Common myeloid progenitor, CD34-positive (primary cell): ENCODE measurements at regions not wholly inside any gene's neighbourhood (a gene's known extent, or its start where the extent isn't known, plus 50 kb on each side); places are given as distances from the start of the nearest gene placed in this dataset.
A peak's percentile ranks its signal among the peaks of the same experiment; 100 is the strongest.

ENCODE experiments used
- CTCF ChIA-PET: fragments of 350-600 bp; sonication (Branson Sonifier 250); formaldehyde crosslinking; loops from one replicate; lab custom pipeline; 2021; ENCODE audit warnings: antibody characterized with exemption; lab: Charles Lee
- POLR2A ChIA-PET: fragments of 350-600 bp; sonication (Branson Sonifier 250); formaldehyde crosslinking; loops from one replicate; lab custom pipeline; 2021; ENCODE audit warnings: antibody characterized with exemption; lab: Charles Lee
- DNase-seq, 3 donors: peaks; one replicate each; pipeline versions ENCODE4 v3.0.0 to v3.0.0-alpha.2; 2013
- H3K27ac ChIP-seq, 2 experiments: 1 replicate in 1 of 2; 2 replicates in 1 of 2; pipeline ENCODE4 v1.7.0; 2013; ENCODE audit warnings: inconsistent platforms in 2 of 2, low read length in 2 of 2, mild to moderate bottlenecking in 2 of 2, low read depth in 1 of 2, moderate library complexity in 1 of 2; ENCODE audit not compliant: severe bottlenecking in 2 of 2, insufficient read depth in 1 of 2, poor library complexity in 1 of 2
- H3K27me3 ChIP-seq, 5 experiments: replicated peaks in 2 of 5; 1 replicate in 3 of 5; 2 replicates in 2 of 5; pipeline versions ENCODE4 v1.6.1 to v1.7.0; 2013; ENCODE audit warnings: low read length in 4 of 5, mild to moderate bottlenecking in 2 of 5, moderate library complexity in 2 of 5, inconsistent platforms in 1 of 5; ENCODE audit not compliant: insufficient read depth in 5 of 5, control insufficient read depth in 4 of 5
- H3K36me3 ChIP-seq, 4 experiments: 1 replicate in 2 of 4; 2 replicates in 2 of 4; pipeline versions ENCODE4 v1.6.1 to v1.7.0; 2013; ENCODE audit warnings: low read length in 3 of 4, control low read depth in 1 of 4, mild to moderate bottlenecking in 1 of 4; ENCODE audit not compliant: control insufficient read depth in 4 of 4, insufficient read depth in 4 of 4
- H3K4me1 ChIP-seq, 4 experiments: 1 replicate in 3 of 4; 2 replicates in 1 of 4; pipeline versions ENCODE4 v1.6.1 to v1.7.1; 2013; ENCODE audit warnings: low read length in 3 of 4, mild to moderate bottlenecking in 3 of 4, control low read depth in 1 of 4, inconsistent platforms in 1 of 4, moderate library complexity in 1 of 4; ENCODE audit not compliant: control insufficient read depth in 4 of 4, insufficient read depth in 4 of 4; ENCODE audit errors: control extremely low read depth in 1 of 4
- H3K4me3 ChIP-seq, 7 experiments: 1 replicate in 4 of 7; 2 replicates in 3 of 7; pipeline versions ENCODE4 v1.5.1 to v1.7.0; 2013; ENCODE audit warnings: mild to moderate bottlenecking in 7 of 7, low read length in 6 of 7, moderate library complexity in 6 of 7, inconsistent platforms in 2 of 7, low read depth in 2 of 7, control low read depth in 1 of 7; ENCODE audit not compliant: insufficient read depth in 4 of 7, control insufficient read depth in 1 of 7; ENCODE audit errors: extremely low read depth in 1 of 7
- H3K9me3 ChIP-seq, 5 experiments: 1 replicate in 4 of 5; 2 replicates in 1 of 5; pipeline versions ENCODE4 v1.6.1 to v1.7.1; 2013; ENCODE audit warnings: low read length in 4 of 5, mild to moderate bottlenecking in 2 of 5, inconsistent platforms in 1 of 5, low read depth in 1 of 5, moderate library complexity in 1 of 5; ENCODE audit not compliant: control insufficient read depth in 4 of 5, insufficient read depth in 2 of 5; ENCODE audit errors: control extremely low read depth in 1 of 5
- WGBS: methylation state at CpG from one replicate; pipeline ENCODE4 v1.1.5; 2013; ENCODE audit not compliant: insufficient coverage; 5-methylcytosine and 5-hydroxymethylcytosine counted together

GRCh38 chr9:16153221-16153620 is 600.4 kb downstream of the CCDC171 start:
- WGBS: 96% methylated on average over 6 of the region's 11 CpGs

GRCh38 chr9:16153741-16154140 is 600.9 kb downstream of the CCDC171 start:
- Histone ChIP-seq H3K27me3 (peaks cover 0 to 35% (median 8%) of the 10 kb centered on the region in 5 experiments), H3K4me3 (no peak overlapping the region), H3K9me3 (no peaks in the 10 kb centered on the region), H3K4me1 (peaks cover 0 to 8% (median 4%) of the 10 kb centered on the region in 4 experiments), H3K27ac (no peak overlapping the region), H3K36me3 (no peaks in the 10 kb centered on the region)
- WGBS: 94% methylated on average over 2 of the region's 2 CpGs
- ChIA-PET CTCF (interaction anchor here (1.0 kb wide), 1 partner anchor 1310 kb away, joined by 3 read pairs; no protein-coding TSS in a partner anchor), POLR2A (no interaction called here)
- no peak for DNase-seq

More at GRCh38 chr9:16153221-16153620, 600.4 kb downstream of the CCDC171 start:
- H3K27ac ChIP-seq: no peak overlapping the region
- CTCF ChIA-PET: interaction anchor here (1.0 kb wide), 1 partner anchor 1310 kb away, joined by 3 read pairs; no protein-coding TSS in a partner anchor
- peaks cover 0 to 35% (median 8%) of the 10 kb centered on the region in 5 experiments for H3K27me3 ChIP-seq
- DNase-seq: no peak
- H3K36me3 ChIP-seq: no peaks in the 10 kb centered on the region
- POLR2A ChIA-PET: no interaction called here
- H3K4me3 ChIP-seq: no peak overlapping the region
- H3K4me1 ChIP-seq: peaks cover 0 to 8% (median 4%) of the 10 kb centered on the region in 4 experiments
- H3K9me3 ChIP-seq: no peaks in the 10 kb centered on the region

GRCh38 chr9:16154521-16155078 is 601.8 kb downstream of the CCDC171 start:
- H3K4me1 ChIP-seq: peaks cover 0 to 8% (median 4%) of the 10 kb centered on the region in 4 experiments
- H3K9me3 ChIP-seq: no peaks in the 10 kb centered on the region
- ChIA-PET CTCF (interaction anchor here (0.7 kb wide), 1 partner anchor 834 kb away, joined by 3 read pairs; no protein-coding TSS in a partner anchor), POLR2A (no interaction called here)
- H3K27me3 ChIP-seq: peaks cover 0 to 35% (median 8%) of the 10 kb centered on the region in 5 experiments
- WGBS: 3% methylated on average over 26 of the region's 28 CpGs
- H3K27ac ChIP-seq: no peak overlapping the region
- H3K4me3 ChIP-seq: peak overlapping the region in 3 of 7 experiments; percentile 10 to 49 (median 20)
- no peaks in the 10 kb centered on the region for H3K36me3 ChIP-seq
- DNase-seq: peak; percentile 21 to 65 (median 53)

GRCh38 chr9:16155878-16156277 is 603.0 kb downstream of the CCDC171 start:
- H3K4me3 ChIP-seq: no peak overlapping the region
- H3K4me1 ChIP-seq: peaks cover 0 to 8% (median 4%) of the 10 kb centered on the region in 4 experiments
- no peak for DNase-seq
- H3K9me3 ChIP-seq: no peaks in the 10 kb centered on the region
- whole genome bisulfite sequencing: 100% methylated on average over 2 of the region's 4 CpGs
- CTCF ChIA-PET: interaction anchor here (0.9 to 1.2 kb wide), 2 partner anchors 22 to 24 kb away, joined by 3 read pairs; no protein-coding TSS in a partner anchor
- POLR2A ChIA-PET: no interaction called here
- peaks cover 0 to 35% (median 8%) of the 10 kb centered on the region in 5 experiments for H3K27me3 ChIP-seq
- no peak overlapping the region for H3K27ac ChIP-seq
- no peaks in the 10 kb centered on the region for H3K36me3 ChIP-seq

GRCh38 chr9:16157216-16157615 is 604.4 kb downstream of the CCDC171 start:
- ChIA-PET CTCF (no interaction called here), POLR2A (no interaction called here)
- Histone ChIP-seq H3K27ac (no peak overlapping the region), H3K27me3 (peaks cover 0 to 35% (median 8%) of the 10 kb centered on the region in 5 experiments), H3K36me3 (no peaks in the 10 kb centered on the region), H3K4me1 (peaks cover 0 to 8% (median 4%) of the 10 kb centered on the region in 4 experiments), H3K4me3 (no peak overlapping the region), H3K9me3 (no peaks in the 10 kb centered on the region)
- 100% methylated on average over 2 of the region's 3 CpGs for WGBS
- DNase-seq: no peak

GRCh38 chr9:16157651-16158050 is 604.8 kb downstream of the CCDC171 start:
- DNase-seq: no peak
- peaks cover 0 to 8% (median 4%) of the 10 kb centered on the region in 4 experiments for H3K4me1 ChIP-seq
- H3K27me3 ChIP-seq: peaks cover 0 to 33% (median 8%) of the 10 kb centered on the region in 5 experiments
- H3K9me3 ChIP-seq: no peaks in the 10 kb centered on the region
- POLR2A ChIA-PET: no interaction called here
- CTCF ChIA-PET: no interaction called here
- H3K36me3 ChIP-seq: no peaks in the 10 kb centered on the region
- no peak overlapping the region for H3K4me3 ChIP-seq
- no CpG with 5 or more reads among the region's 4 CpGs for WGBS
- H3K27ac ChIP-seq: no peak overlapping the region

GRCh38 chr9:16158093-16158492 is 605.2 kb downstream of the CCDC171 start:
- ChIA-PET CTCF (no interaction called here), POLR2A (no interaction called here)
- no peaks in the 10 kb centered on the region for H3K36me3 ChIP-seq
- no peak overlapping the region for H3K4me3 ChIP-seq
- no peak overlapping the region for H3K27ac ChIP-seq
- H3K9me3 ChIP-seq: no peaks in the 10 kb centered on the region
- WGBS: 100% methylated on average over 6 of the region's 9 CpGs
- DNase-seq: no peak
- peaks cover 0 to 8% (median 4%) of the 10 kb centered on the region in 4 experiments for H3K4me1 ChIP-seq
- peaks cover 0 to 28% (median 7%) of the 10 kb centered on the region in 5 experiments for H3K27me3 ChIP-seq
